HepG2 (cell line): ENCODE measurements at regions not wholly inside any gene's neighbourhood (a gene's known extent, or its start where the extent isn't known, plus 50 kb on each side); places are given as distances from the start of the nearest gene placed in this dataset.

Source experiments
- ETV5 ChIP-seq: IDR thresholded peaks from 2 replicates; pipeline ENCODE4 v1.6.1; 2018; ENCODE audit warnings: missing biosample characterization, missing genetic modification reagents, inconsistent platforms, borderline replicate concordance
- FOXA3 ChIP-seq: IDR thresholded peaks from 2 replicates; pipeline ENCODE4 v1.6.1; 2016; ENCODE audit warnings: missing genetic modification reagents, missing compliant biosample characterization
- GATAD1 ChIP-seq: IDR thresholded peaks from 2 replicates; pipeline ENCODE4 v1.6.1; 2016; ENCODE audit warnings: missing genetic modification reagents, missing compliant biosample characterization
- HOXA9 ChIP-seq: sonication (generic); formaldehyde crosslinking; IDR thresholded peaks from 2 replicates; pipeline ENCODE4 v1.8.1; 2022; ENCODE audit warnings: missing genetic modification reagents, mild to moderate bottlenecking, moderate library complexity, borderline replicate concordance
- MEF2D ChIP-seq: sonication (generic); formaldehyde crosslinking; IDR thresholded peaks from 2 replicates; pipeline ENCODE4 v1.5.1; 2020; ENCODE audit warnings: mild to moderate bottlenecking, missing genetic modification reagents
- SMAD1 ChIP-seq: sonication (generic); formaldehyde crosslinking; IDR thresholded peaks from 2 replicates; pipeline ENCODE4 v1.4.0; 2020; ENCODE audit warnings: missing genetic modification reagents, low read depth, mild to moderate bottlenecking, borderline replicate concordance
- SRF ChIP-seq: IDR thresholded peaks from 2 replicates; pipeline ENCODE4 v1.6.1; 2011; ENCODE audit warnings: mild to moderate bottlenecking, low read depth, low read length, moderate library complexity
- ZKSCAN5 ChIP-seq: sonication (generic); formaldehyde crosslinking; IDR thresholded peaks from 2 replicates; pipeline ENCODE4 v1.5.1; 2020; ENCODE audit warnings: mild to moderate bottlenecking, missing genetic modification reagents
- ZNF556 ChIP-seq: sonication (generic); formaldehyde crosslinking; IDR thresholded peaks from 2 replicates; pipeline ENCODE4 v1.4.0; 2020; ENCODE audit warnings: mild to moderate bottlenecking, missing genetic modification reagents, borderline replicate concordance
- TF ChIP-seq, protein P1 (sequence below): sonication (generic); formaldehyde crosslinking; conservative IDR thresholded peaks from 2 replicates; pipeline ENCODE4 v1.4.0; 2020; ENCODE audit warnings: missing genetic modification reagents
- TF ChIP-seq, protein P2 (sequence below): sonication (generic); formaldehyde crosslinking; IDR thresholded peaks from 2 replicates; pipeline ENCODE4 v1.5.1; 2020; ENCODE audit warnings: mild to moderate bottlenecking, missing genetic modification reagents
- TF ChIP-seq, protein P3 (sequence below): IDR thresholded peaks from 2 replicates; pipeline ENCODE4 v1.6.1; 2016; ENCODE audit warnings: low read depth, borderline replicate concordance
- TF ChIP-seq, protein P4 (sequence below): sonication (generic); formaldehyde crosslinking; IDR thresholded peaks from 2 replicates; pipeline ENCODE4 v1.4.0; 2020; ENCODE audit warnings: mild to moderate bottlenecking, missing genetic modification reagents
- TF ChIP-seq, protein P5 (sequence below): sonication (generic); formaldehyde crosslinking; IDR thresholded peaks from 2 replicates; pipeline ENCODE4 v1.5.1; 2020; ENCODE audit warnings: mild to moderate bottlenecking, missing genetic modification reagents, moderate library complexity
- TF ChIP-seq, protein P6 (sequence below): sonication (generic); formaldehyde crosslinking; IDR thresholded peaks from 2 replicates; pipeline ENCODE4 v1.5.0; 2020; ENCODE audit warnings: mild to moderate bottlenecking, missing genetic modification reagents
- TF ChIP-seq, protein P7 (sequence below): sonication (generic); formaldehyde crosslinking; IDR thresholded peaks from 2 replicates; pipeline ENCODE4 v1.9.0; 2022; ENCODE audit warnings: missing genetic modification reagents, mild to moderate bottlenecking, borderline replicate concordance

DNA sequence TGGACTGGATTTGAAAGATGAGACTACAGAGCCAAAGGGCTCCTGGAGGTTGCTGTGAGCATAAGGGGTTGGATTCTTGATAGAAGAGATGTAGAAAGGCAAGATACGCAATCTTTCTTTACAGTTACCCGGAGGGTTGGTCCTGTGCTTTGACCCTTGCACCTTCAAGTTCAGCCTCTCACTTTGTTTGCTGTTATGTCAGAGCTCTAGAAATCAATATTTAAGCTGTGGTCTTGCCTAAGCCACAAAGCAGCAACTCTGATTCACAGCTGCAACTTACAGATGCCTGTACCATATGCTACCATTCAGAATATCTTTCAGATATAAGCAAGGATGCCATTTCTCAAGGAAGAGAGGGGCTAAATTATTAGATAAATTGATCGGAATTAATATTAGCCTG is 943.1 kb upstream of the LRRTM1 start (continued):
- TF ChIP-seq, protein P1, sequence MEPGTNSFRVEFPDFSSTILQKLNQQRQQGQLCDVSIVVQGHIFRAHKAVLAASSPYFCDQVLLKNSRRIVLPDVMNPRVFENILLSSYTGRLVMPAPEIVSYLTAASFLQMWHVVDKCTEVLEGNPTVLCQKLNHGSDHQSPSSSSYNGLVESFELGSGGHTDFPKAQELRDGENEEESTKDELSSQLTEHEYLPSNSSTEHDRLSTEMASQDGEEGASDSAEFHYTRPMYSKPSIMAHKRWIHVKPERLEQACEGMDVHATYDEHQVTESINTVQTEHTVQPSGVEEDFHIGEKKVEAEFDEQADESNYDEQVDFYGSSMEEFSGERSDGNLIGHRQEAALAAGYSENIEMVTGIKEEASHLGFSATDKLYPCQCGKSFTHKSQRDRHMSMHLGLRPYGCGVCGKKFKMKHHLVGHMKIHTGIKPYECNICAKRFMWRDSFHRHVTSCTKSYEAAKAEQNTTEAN (CRISPR knock-in tag), result no peak
- TF ChIP-seq, protein P2, sequence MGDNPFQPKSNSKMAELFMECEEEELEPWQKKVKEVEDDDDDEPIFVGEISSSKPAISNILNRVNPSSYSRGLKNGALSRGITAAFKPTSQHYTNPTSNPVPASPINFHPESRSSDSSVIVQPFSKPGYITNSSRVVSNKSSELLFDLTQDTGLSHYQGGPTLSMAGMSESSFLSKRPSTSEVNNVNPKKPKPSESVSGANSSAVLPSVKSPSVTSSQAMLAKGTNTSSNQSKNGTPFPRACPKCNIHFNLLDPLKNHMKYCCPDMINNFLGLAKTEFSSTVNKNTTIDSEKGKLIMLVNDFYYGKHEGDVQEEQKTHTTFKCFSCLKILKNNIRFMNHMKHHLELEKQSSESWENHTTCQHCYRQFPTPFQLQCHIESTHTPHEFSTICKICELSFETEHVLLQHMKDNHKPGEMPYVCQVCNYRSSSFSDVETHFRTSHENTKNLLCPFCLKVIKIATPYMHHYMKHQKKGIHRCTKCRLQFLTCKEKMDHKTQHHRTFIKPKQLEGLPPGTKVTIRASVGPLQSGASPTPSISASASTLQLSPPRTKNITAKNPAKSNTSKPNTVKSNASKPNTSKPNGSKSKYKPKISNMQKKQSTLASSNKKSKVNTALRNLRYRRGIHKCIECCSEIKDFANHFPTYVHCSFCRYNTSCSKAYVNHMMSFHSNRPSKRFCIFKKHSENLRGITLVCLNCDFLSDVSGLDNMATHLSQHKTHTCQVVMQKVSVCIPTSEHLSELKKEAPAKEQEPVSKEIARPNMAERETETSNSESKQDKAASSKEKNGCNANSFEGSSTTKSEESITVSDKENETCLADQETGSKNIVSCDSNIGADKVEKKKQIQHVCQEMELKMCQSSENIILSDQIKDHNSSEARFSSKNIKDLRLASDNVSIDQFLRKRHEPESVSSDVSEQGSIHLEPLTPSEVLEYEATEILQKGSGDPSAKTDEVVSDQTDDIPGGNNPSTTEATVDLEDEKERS (CRISPR knock-in tag), result 0 out of 2 replicates have a peak, but pooled peaks have one; percentile 37
- TF ChIP-seq, protein P3, sequence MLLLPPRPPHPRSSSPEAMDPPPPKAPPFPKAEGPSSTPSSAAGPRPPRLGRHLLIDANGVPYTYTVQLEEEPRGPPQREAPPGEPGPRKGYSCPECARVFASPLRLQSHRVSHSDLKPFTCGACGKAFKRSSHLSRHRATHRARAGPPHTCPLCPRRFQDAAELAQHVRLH (CRISPR knock-in tag), result no peak
- TF ChIP-seq ZNF556 (no peak), SRF (no peak), ZKSCAN5 (CRISPR knock-in tag) (no peak), FOXA3 (peak; percentile 36; the same call in 1 of the 2 replicates), SMAD1 (CRISPR knock-in tag) (no peak), GATAD1 (no peak), ETV5 (no peak), HOXA9 (CRISPR knock-in tag) (no peak), MEF2D (CRISPR knock-in tag) (no peak)
- TF ChIP-seq, protein P4, sequence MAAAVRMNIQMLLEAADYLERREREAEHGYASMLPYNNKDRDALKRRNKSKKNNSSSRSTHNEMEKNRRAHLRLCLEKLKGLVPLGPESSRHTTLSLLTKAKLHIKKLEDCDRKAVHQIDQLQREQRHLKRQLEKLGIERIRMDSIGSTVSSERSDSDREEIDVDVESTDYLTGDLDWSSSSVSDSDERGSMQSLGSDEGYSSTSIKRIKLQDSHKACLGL (CRISPR knock-in tag), result no peak
- TF ChIP-seq, protein P5, sequence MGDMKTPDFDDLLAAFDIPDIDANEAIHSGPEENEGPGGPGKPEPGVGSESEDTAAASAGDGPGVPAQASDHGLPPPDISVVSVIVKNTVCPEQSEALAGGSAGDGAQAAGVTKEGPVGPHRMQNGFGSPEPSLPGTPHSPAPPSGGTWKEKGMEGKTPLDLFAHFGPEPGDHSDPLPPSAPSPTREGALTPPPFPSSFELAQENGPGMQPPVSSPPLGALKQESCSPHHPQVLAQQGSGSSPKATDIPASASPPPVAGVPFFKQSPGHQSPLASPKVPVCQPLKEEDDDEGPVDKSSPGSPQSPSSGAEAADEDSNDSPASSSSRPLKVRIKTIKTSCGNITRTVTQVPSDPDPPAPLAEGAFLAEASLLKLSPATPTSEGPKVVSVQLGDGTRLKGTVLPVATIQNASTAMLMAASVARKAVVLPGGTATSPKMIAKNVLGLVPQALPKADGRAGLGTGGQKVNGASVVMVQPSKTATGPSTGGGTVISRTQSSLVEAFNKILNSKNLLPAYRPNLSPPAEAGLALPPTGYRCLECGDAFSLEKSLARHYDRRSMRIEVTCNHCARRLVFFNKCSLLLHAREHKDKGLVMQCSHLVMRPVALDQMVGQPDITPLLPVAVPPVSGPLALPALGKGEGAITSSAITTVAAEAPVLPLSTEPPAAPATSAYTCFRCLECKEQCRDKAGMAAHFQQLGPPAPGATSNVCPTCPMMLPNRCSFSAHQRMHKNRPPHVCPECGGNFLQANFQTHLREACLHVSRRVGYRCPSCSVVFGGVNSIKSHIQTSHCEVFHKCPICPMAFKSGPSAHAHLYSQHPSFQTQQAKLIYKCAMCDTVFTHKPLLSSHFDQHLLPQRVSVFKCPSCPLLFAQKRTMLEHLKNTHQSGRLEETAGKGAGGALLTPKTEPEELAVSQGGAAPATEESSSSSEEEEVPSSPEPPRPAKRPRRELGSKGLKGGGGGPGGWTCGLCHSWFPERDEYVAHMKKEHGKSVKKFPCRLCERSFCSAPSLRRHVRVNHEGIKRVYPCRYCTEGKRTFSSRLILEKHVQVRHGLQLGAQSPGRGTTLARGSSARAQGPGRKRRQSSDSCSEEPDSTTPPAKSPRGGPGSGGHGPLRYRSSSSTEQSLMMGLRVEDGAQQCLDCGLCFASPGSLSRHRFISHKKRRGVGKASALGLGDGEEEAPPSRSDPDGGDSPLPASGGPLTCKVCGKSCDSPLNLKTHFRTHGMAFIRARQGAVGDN (CRISPR knock-in tag), result no peak
- TF ChIP-seq, protein P6, sequence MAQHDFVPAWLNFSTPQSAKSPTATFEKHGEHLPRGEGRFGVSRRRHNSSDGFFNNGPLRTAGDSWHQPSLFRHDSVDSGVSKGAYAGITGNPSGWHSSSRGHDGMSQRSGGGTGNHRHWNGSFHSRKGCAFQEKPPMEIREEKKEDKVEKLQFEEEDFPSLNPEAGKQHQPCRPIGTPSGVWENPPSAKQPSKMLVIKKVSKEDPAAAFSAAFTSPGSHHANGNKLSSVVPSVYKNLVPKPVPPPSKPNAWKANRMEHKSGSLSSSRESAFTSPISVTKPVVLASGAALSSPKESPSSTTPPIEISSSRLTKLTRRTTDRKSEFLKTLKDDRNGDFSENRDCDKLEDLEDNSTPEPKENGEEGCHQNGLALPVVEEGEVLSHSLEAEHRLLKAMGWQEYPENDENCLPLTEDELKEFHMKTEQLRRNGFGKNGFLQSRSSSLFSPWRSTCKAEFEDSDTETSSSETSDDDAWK (CRISPR knock-in tag), result no peak
- TF ChIP-seq, protein P7, sequence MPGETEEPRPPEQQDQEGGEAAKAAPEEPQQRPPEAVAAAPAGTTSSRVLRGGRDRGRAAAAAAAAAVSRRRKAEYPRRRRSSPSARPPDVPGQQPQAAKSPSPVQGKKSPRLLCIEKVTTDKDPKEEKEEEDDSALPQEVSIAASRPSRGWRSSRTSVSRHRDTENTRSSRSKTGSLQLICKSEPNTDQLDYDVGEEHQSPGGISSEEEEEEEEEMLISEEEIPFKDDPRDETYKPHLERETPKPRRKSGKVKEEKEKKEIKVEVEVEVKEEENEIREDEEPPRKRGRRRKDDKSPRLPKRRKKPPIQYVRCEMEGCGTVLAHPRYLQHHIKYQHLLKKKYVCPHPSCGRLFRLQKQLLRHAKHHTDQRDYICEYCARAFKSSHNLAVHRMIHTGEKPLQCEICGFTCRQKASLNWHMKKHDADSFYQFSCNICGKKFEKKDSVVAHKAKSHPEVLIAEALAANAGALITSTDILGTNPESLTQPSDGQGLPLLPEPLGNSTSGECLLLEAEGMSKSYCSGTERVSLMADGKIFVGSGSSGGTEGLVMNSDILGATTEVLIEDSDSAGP (CRISPR knock-in tag), result no peak
